HFFc6 (cell line): ENCODE measurements at regions not wholly inside any gene's neighbourhood (a gene's known extent, or its start where the extent isn't known, plus 50 kb on each side); places are given as distances from the start of the nearest gene placed in this dataset.

Experiments used
- DNase-seq: peaks from one replicate; pipeline ENCODE4 v3.0.0-alpha.2; 2018
- H3K27ac Mint-ChIP-seq: 2 replicates; pipeline ENCODE4 v1.8.0; 2020; ENCODE audit warnings: mild to moderate bottlenecking, mixed read lengths
- H3K27me3 Mint-ChIP-seq: 2 replicates; pipeline ENCODE4 v1.8.0; 2021; ENCODE audit warnings: mild to moderate bottlenecking, moderate library complexity, mixed read lengths; ENCODE audit not compliant: insufficient read depth
- H3K36me3 Mint-ChIP-seq: 2 replicates; pipeline ENCODE4 v1.8.0; 2021; ENCODE audit warnings: low read depth, mixed read lengths
- H3K4me1 Mint-ChIP-seq: 2 replicates; pipeline ENCODE4 v1.8.0; 2020; ENCODE audit warnings: low read depth, mixed read lengths
- H3K4me3 Mint-ChIP-seq: 2 replicates; pipeline ENCODE4 v1.8.0; 2020; ENCODE audit warnings: mild to moderate bottlenecking, moderate library complexity, mixed read lengths
- H3K9me3 Mint-ChIP-seq: 2 replicates; pipeline ENCODE4 v1.8.0; 2020; ENCODE audit warnings: mild to moderate bottlenecking, mixed read lengths
- CTCF ChIP-seq: fragments of 200-600 bp; sonication (generic); IDR thresholded peaks from 2 replicates; pipeline ENCODE4 v1.5.0; 2021; ENCODE audit warnings: antibody characterized with exemption, mild to moderate bottlenecking

- Mint-ChIP-seq H3K27me3 (no peaks in the 10 kb centered on the region; the same call in 1 of the 2 replicates), H3K4me1 (peaks cover 42% of the 10 kb centered on the region), H3K27ac (peak overlapping the region; percentile 51), H3K9me3 (no peaks in the 10 kb centered on the region), H3K36me3 (no peaks in the 10 kb centered on the region), H3K4me3 (peak overlapping the region; percentile 92)
- TF ChIP-seq CTCF = 0 out of 2 replicates have a peak, but pooled peaks have one; percentile 13
- DNase-seq = no peak
Observed at GRCh38 chr1:200302921-200303290, 106.9 kb downstream of the ZNF281 start.

DNA sequence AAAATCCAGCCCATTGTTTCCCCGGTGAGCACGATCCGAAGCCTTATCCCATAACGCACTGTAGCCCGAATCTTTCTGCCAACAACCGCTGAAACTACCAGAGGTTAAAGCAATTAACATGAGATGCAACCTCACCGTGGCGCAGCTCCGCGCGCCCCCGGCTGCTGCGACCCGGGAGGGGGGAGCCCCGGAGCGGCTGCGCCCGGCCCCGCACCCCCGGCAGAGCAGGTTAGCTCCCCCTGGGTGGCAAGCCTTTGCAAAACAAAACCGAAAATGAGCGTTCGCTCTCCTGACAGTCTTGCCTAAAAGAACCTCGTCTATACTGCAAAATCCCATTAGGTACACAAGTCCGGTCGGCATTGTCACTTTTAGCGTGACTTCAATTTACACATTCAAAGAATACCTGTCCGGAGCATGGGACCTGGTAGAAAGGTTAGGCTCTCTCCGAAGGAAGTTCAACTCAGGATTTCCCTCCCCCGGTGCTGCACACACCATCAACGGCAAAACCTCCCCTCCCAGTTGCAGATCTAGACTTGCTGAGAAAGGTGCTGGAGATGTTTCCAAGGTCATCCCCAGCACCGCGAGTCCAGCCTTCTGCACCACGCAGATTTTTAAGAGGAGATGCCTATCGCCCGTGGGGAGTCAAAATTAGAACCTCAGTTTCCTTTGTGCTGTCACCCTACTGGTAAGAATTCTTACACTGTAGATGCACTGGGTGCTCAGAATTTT, 107.5 kb downstream of the ZNF281 start:
- no peaks in the 10 kb centered on the region for H3K36me3 Mint-ChIP-seq
- peak; percentile 32; the same call in 1 of the 2 replicates for TF ChIP-seq CTCF
- peak overlapping the region; percentile 92 for H3K4me3 Mint-ChIP-seq
- no peaks in the 10 kb centered on the region for H3K9me3 Mint-ChIP-seq
- peaks cover 38% of the 10 kb centered on the region for H3K4me1 Mint-ChIP-seq
- DNase-seq = no peak
- peak overlapping the region; percentile 80 for H3K27ac Mint-ChIP-seq
- H3K27me3 Mint-ChIP-seq = no peaks in the 10 kb centered on the region; the same call in 1 of the 2 replicates

- no peaks in the 10 kb centered on the region for H3K9me3 Mint-ChIP-seq
Observed at GRCh38 chr1:200301152-200301551, 108.7 kb downstream of the ZNF281 start.

DNA sequence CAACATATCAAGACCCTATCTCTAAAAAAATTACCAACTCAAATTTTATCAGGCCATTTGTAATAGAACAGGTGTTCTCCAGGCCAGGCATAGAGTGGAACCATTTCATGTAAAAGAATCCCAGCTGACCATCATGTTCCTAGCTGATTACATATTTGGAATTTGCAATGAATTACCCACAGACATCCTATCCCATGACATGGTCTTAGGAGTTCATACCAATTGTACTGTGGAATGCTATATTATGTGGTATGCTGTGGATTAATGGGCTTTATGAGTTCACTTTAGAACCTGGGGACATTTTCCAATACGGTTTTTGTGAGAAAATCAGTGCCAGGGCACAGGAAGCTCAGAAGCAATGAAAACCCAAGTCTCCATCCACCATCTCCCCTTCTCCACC, 110.3 kb downstream of the ZNF281 start:
- no peaks in the 10 kb centered on the region for H3K36me3 Mint-ChIP-seq
- no peak for DNase-seq
- no peak for TF ChIP-seq CTCF

More at GRCh38 chr1:200301152-200301551, 108.7 kb downstream of the ZNF281 start:
- no peak overlapping the region for H3K27ac Mint-ChIP-seq
- no peaks in the 10 kb centered on the region; the same call in 1 of the 2 replicates for H3K27me3 Mint-ChIP-seq
- H3K36me3 Mint-ChIP-seq = no peaks in the 10 kb centered on the region
- peaks cover 41% of the 10 kb centered on the region for H3K4me1 Mint-ChIP-seq
- no peak for DNase-seq
- TF ChIP-seq CTCF = no peak
- peak overlapping the region; percentile 92; the same call in 1 of the 2 replicates for H3K4me3 Mint-ChIP-seq

GRCh38 chr1:200298242-200298641, 111.6 kb downstream of the ZNF281 start:
- DNase-seq = no peak

More for the DNA sequence above, 110.3 kb downstream of the ZNF281 start:
- Mint-ChIP-seq H3K4me3 (no peak overlapping the region), H3K4me1 (peaks cover 41% of the 10 kb centered on the region), H3K27me3 (no peaks in the 10 kb centered on the region; the same call in 1 of the 2 replicates), H3K9me3 (no peaks in the 10 kb centered on the region), H3K27ac (no peak overlapping the region)

More at GRCh38 chr1:200298242-200298641, 111.6 kb downstream of the ZNF281 start:
- peaks cover 46% of the 10 kb centered on the region for H3K4me1 Mint-ChIP-seq
- no peaks in the 10 kb centered on the region for H3K9me3 Mint-ChIP-seq
- no peak overlapping the region for H3K4me3 Mint-ChIP-seq
- H3K27me3 Mint-ChIP-seq = no peaks in the 10 kb centered on the region; the same call in 1 of the 2 replicates
- no peaks in the 10 kb centered on the region for H3K36me3 Mint-ChIP-seq
- H3K27ac Mint-ChIP-seq = no peak overlapping the region
- TF ChIP-seq CTCF = no peak
